NCI-H2081 treated with DMSO at 0.1 percent for 48 hours (cell line): ENCODE measurements at regions not wholly inside any gene's neighbourhood (a gene's known extent, or its start where the extent isn't known, plus 50 kb on each side); places are given as distances from the start of the nearest gene placed in this dataset.

Experiments
- DNase-seq: peaks from one replicate; lab custom pipeline; 2025; lab: John Stamatoyannopoulos, UW

- no peak for DNase-seq
Measured at GRCh38 chr1:47703156-47703825, 265.4 kb downstream of the FOXD2 start.

- no peak for DNase-seq
Measured at GRCh38 chr1:47703981-47704596, 266.2 kb downstream of the FOXD2 start.

DNA sequence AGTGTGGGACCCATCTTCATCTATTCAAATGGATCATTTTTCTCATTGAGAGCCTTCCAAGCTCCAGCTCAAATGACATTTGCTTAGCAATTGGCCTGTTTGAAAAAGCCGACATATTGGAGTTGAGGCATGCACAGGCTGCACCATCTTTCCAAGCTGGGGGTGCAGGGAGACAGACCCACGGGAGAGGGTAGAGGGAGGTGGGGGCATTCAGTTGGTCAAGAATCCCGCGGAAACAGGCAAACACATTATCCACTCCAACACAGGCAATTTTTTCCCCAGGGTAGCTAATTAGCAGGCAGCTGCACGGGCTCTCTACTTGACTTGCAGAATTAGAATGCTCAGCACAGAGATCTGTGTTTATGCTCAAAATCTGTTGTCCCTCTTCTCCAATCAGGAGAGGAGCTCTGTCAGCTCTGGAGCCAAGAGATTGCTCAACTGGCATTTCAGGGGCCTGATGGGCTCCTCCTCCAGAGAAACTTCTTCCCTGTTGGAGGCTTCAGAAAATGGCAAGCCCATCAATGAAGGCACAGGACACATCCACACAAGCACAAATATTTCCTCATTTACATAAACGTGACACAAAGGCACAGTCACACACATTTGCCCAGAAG lies 267.8 kb downstream of the FOXD2 start:
- DNase-seq = no peak

- no peak for DNase-seq
Measured at GRCh38 chr1:47707503-47707902, 269.7 kb downstream of the FOXD2 start.

- no peak for DNase-seq
Measured at GRCh38 chr1:47708019-47708535, 270.2 kb downstream of the FOXD2 start.

- DNase-seq = no peak
Measured at GRCh38 chr1:47708658-47709018, 270.8 kb downstream of the FOXD2 start.

GRCh38 chr1:47709019-47709871 lies 271.4 kb downstream of the FOXD2 start:
- DNase-seq = no peak

GRCh38 chr1:47709872-47710231 lies 272.0 kb downstream of the FOXD2 start:
- no peak for DNase-seq

GRCh38 chr1:47710329-47711071 lies 272.7 kb downstream of the FOXD2 start:
- no peak for DNase-seq
